Retinal pigment epithelial cell (primary cell): ENCODE measurements at regions not wholly inside any gene's neighbourhood (a gene's known extent, or its start where the extent isn't known, plus 50 kb on each side); places are given as distances from the start of the nearest gene placed in this dataset.

Experiments
- DNase-seq: peaks from one replicate; pipeline ENCODE4 v3.0.0-alpha.2; 2010; ENCODE audit warnings: low read depth
- H3K4me3 ChIP-seq: 2 replicates; pipeline ENCODE4 v1.5.1; 2011; ENCODE audit warnings: mild to moderate bottlenecking, low read length, control low read depth, moderate library complexity
- CTCF ChIP-seq: conservative IDR thresholded peaks from 2 replicates; pipeline ENCODE4 v1.5.1; 2011; ENCODE audit warnings: low read depth, low read length, control low read depth, inconsistent platforms

GRCh38 chr1:228975238-228975907, 240.1 kb downstream of the RHOU start:
- H3K4me3 ChIP-seq, result no peak overlapping the region
- TF ChIP-seq CTCF, result no peak
- DNase-seq, result no peak

- TF ChIP-seq CTCF, result no peak
- no peak for DNase-seq
- H3K4me3 ChIP-seq, result no peak overlapping the region
Observed at GRCh38 chr1:228976316-228976715, 241.0 kb downstream of the RHOU start.

- no peak overlapping the region for H3K4me3 ChIP-seq
- no peak for TF ChIP-seq CTCF
- DNase-seq, result no peak
Observed at GRCh38 chr1:228977307-228977706, 242.0 kb downstream of the RHOU start.

GRCh38 chr1:228977741-228978140, 242.5 kb downstream of the RHOU start:
- DNase-seq, result no peak
- TF ChIP-seq CTCF, result no peak
- no peak overlapping the region for H3K4me3 ChIP-seq

- no peak for TF ChIP-seq CTCF
- no peak overlapping the region for H3K4me3 ChIP-seq
- DNase-seq, result no peak
Observed at GRCh38 chr1:228978484-228979324, 243.4 kb downstream of the RHOU start.

- no peak for DNase-seq
- no peak for TF ChIP-seq CTCF
- no peak overlapping the region for H3K4me3 ChIP-seq
Observed at GRCh38 chr1:228979325-228979699, 244.0 kb downstream of the RHOU start.

GRCh38 chr1:228979774-228980173, 244.5 kb downstream of the RHOU start:
- H3K4me3 ChIP-seq, result no peak overlapping the region
- TF ChIP-seq CTCF, result no peak
- no peak for DNase-seq
